ENCODE measurements at regions not wholly inside any gene's neighbourhood (a gene's known extent, or its start where the extent isn't known, plus 50 kb on each side); places are given as distances from the start of the nearest gene placed in this dataset.

GRCh38 chr6:159100395-159101182 lies 55.8 kb upstream of the TAGAP start:
- Histone ChIP-seq H4K20me1 (ENCODE audit: insufficient read depth) (no peaks in the 10 kb centered on the region), H3K4me2 (no peak overlapping the region), H3K9me2 (ENCODE audit: insufficient read depth) (no peaks in the 10 kb centered on the region), H3K27ac (no peak overlapping the region), H3K9me3 (ENCODE audit: insufficient read depth, low read depth) (no peaks in the 10 kb centered on the region), H3K4me1 (replicated peaks; ENCODE audit: insufficient read depth) (no peaks in the 10 kb centered on the region), H3K79me2 (ENCODE audit: low read depth) (no peaks in the 10 kb centered on the region), H3F3A (ENCODE audit: insufficient read depth, low read depth) (no peaks in the 10 kb centered on the region), H2AFZ (no peak overlapping the region), H3K27me3 (ENCODE audit: insufficient read depth, low read depth) (no peaks in the 10 kb centered on the region), H3K36me3 (ENCODE audit: low read depth) (no peaks in the 10 kb centered on the region), H3K4me3 (no peak overlapping the region)
- no TSS peak for BruUV-seq (replicated peaks)
- TF ChIP-seq, protein P1, sequence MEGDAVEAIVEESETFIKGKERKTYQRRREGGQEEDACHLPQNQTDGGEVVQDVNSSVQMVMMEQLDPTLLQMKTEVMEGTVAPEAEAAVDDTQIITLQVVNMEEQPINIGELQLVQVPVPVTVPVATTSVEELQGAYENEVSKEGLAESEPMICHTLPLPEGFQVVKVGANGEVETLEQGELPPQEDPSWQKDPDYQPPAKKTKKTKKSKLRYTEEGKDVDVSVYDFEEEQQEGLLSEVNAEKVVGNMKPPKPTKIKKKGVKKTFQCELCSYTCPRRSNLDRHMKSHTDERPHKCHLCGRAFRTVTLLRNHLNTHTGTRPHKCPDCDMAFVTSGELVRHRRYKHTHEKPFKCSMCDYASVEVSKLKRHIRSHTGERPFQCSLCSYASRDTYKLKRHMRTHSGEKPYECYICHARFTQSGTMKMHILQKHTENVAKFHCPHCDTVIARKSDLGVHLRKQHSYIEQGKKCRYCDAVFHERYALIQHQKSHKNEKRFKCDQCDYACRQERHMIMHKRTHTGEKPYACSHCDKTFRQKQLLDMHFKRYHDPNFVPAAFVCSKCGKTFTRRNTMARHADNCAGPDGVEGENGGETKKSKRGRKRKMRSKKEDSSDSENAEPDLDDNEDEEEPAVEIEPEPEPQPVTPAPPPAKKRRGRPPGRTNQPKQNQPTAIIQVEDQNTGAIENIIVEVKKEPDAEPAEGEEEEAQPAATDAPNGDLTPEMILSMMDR (conservative IDR thresholded peaks at IDR 0.05) = no peak
- TF ChIP-seq EZH2 (IDR thresholded peaks at IDR 0.05; ENCODE audit: low read depth) = no peak
- intact Hi-C loops (cut with micrococcal nuclease; ENCODE audit: unreplicated experiment) = loop anchor here (10.0 kb wide), 1 partner anchor 396 kb away; no protein-coding TSS in a partner anchor
- DNase-seq = no peak
- POLR2A ChIA-PET (ENCODE audit: unreplicated experiment) = no interaction called here
- CTCF ChIA-PET = interaction anchor here (1.2 kb wide), 1 partner anchor 61 kb away, joined by 3 read pairs; no protein-coding TSS in a partner anchor

DNA sequence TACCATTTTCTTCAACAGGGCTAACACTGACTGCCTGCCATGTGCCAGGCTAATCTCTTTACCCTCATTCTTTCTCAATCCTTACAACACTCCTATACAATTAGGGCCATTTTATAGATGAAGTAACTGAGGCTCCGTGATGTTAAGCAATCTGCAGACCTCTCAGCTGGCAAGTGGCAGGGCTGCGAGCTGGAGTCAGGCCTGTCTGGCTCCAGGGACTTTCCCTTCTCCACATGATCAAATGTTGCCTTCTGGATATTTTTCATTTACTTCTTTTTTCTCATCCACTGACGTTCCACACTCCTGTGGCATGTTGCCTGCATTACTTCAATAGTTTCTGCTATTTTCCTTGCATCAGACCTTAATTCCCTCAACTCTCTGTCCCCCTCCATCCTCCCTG lies 55.2 kb upstream of the TAGAP start:
- H4K20me1 ChIP-seq (ENCODE audit: insufficient read depth) = no peaks in the 10 kb centered on the region
- no TSS peak for BruUV-seq (replicated peaks)
- CTCF ChIA-PET = no interaction called here

GRCh38 chr6:159099276-159099675 lies 54.5 kb upstream of the TAGAP start:
- Histone ChIP-seq H3K27ac (no peak overlapping the region), H3K79me2 (ENCODE audit: low read depth) (no peaks in the 10 kb centered on the region), H3K9me2 (ENCODE audit: insufficient read depth) (no peaks in the 10 kb centered on the region), H3F3A (ENCODE audit: insufficient read depth, low read depth) (no peaks in the 10 kb centered on the region), H3K4me1 (replicated peaks; ENCODE audit: insufficient read depth) (no peaks in the 10 kb centered on the region), H3K9me3 (ENCODE audit: insufficient read depth, low read depth) (no peaks in the 10 kb centered on the region), H3K4me2 (no peak overlapping the region), H4K20me1 (ENCODE audit: insufficient read depth) (no peaks in the 10 kb centered on the region), H3K36me3 (ENCODE audit: low read depth) (no peaks in the 10 kb centered on the region), H2AFZ (no peak overlapping the region), H3K27me3 (ENCODE audit: insufficient read depth, low read depth) (no peaks in the 10 kb centered on the region), H3K4me3 (no peak overlapping the region)
- CTCF ChIA-PET = no interaction called here
- intact Hi-C loops (cut with micrococcal nuclease; ENCODE audit: unreplicated experiment) = no loop called here
- BruUV-seq (replicated peaks) = no TSS peak
- no peak for DNase-seq
- POLR2A ChIA-PET (ENCODE audit: unreplicated experiment) = no interaction called here
- TF ChIP-seq EZH2 (IDR thresholded peaks at IDR 0.05; ENCODE audit: low read depth) = no peak
- TF ChIP-seq, protein P1 (conservative IDR thresholded peaks at IDR 0.05) = no peak

More for the DNA sequence above, 55.2 kb upstream of the TAGAP start:
- H3K36me3 ChIP-seq (ENCODE audit: low read depth) = no peaks in the 10 kb centered on the region
- H3K27ac ChIP-seq = no peak overlapping the region
- no peaks in the 10 kb centered on the region for H3K27me3 ChIP-seq (ENCODE audit: insufficient read depth, low read depth)
- DNase-seq = no peak
- H3K9me3 ChIP-seq (ENCODE audit: insufficient read depth, low read depth) = no peaks in the 10 kb centered on the region
- no peaks in the 10 kb centered on the region for H3K9me2 ChIP-seq (ENCODE audit: insufficient read depth)
- H2AFZ ChIP-seq = no peak overlapping the region
- H3K4me3 ChIP-seq = no peak overlapping the region
- no peaks in the 10 kb centered on the region for H3F3A ChIP-seq (ENCODE audit: insufficient read depth, low read depth)
- no peaks in the 10 kb centered on the region for H3K79me2 ChIP-seq (ENCODE audit: low read depth)
- H3K4me2 ChIP-seq = no peak overlapping the region
- intact Hi-C loops (cut with micrococcal nuclease; ENCODE audit: unreplicated experiment) = loop anchor here (10.0 kb wide), 1 partner anchor 395 kb away; no protein-coding TSS in a partner anchor
- no peaks in the 10 kb centered on the region for H3K4me1 ChIP-seq (replicated peaks; ENCODE audit: insufficient read depth)
- no peak for TF ChIP-seq EZH2 (IDR thresholded peaks at IDR 0.05; ENCODE audit: low read depth)
- TF ChIP-seq, protein P1 (conservative IDR thresholded peaks at IDR 0.05) = no peak
- POLR2A ChIA-PET (ENCODE audit: unreplicated experiment) = no interaction called here

All from PC-9 (cell line).